ENCODE measurements at regions not wholly inside any gene's neighbourhood (a gene's known extent, or its start where the extent isn't known, plus 50 kb on each side); places are given as distances from the start of the nearest gene placed in this dataset.
A peak's percentile ranks its signal among the peaks of the same experiment; 100 is the strongest.

- no peaks in the 10 kb centered on the region for H3K27me3 ChIP-seq (ENCODE audit: insufficient read depth)
- Mint-ChIP-seq H3K9me3 (peaks cover 8% of the 10 kb centered on the region), H3K36me3 (ENCODE audit: low read depth) (peaks cover 20% of the 10 kb centered on the region), H3K4me3 (no peak overlapping the region), H3K27me3 (ENCODE audit: insufficient read depth, low read depth, poor library complexity) (peaks cover 4% of the 10 kb centered on the region), H3K27ac (peak overlapping the region; percentile 24; the same call in 1 of the 2 replicates), H3K4me1 (peaks cover 13% of the 10 kb centered on the region)
- no peaks in the 10 kb centered on the region for H3K36me3 ChIP-seq (ENCODE audit: insufficient read depth)
- H4K20me1 ChIP-seq (replicated peaks; ENCODE audit: insufficient read depth) = peaks cover 19% of the 10 kb centered on the region; the same call in 1 of the 2 replicates
- H3K4me2 ChIP-seq = no peak overlapping the region
- DNase-seq (ENCODE audit: low spot score) (no peak), ATAC-seq (no peak)
- H2AFZ ChIP-seq = no peak overlapping the region
- no peak overlapping the region for H3K4me3 ChIP-seq
- TF ChIP-seq ZNF114 (CRISPR knock-in tag; IDR thresholded peaks at IDR 0.05) (no peak), REST (IDR thresholded peaks at IDR 0.05; ENCODE audit: unreplicated experiment) (no peak), JUNB (IDR thresholded peaks at IDR 0.05; ENCODE audit: unreplicated experiment) (no peak), EZH2phosphoT487 (IDR thresholded peaks at IDR 0.05; ENCODE audit: unreplicated experiment) (no peak), CTCF (conservative IDR thresholded peaks at IDR 0.05; ENCODE audit: low read depth in 2 of 2) (no peak), EZH2 (IDR thresholded peaks at IDR 0.05; ENCODE audit: low read depth, unreplicated experiment) (no peak), POLR2AphosphoS5 (IDR thresholded peaks at IDR 0.05; ENCODE audit: low read depth) (no peak), NANOG (IDR thresholded peaks at IDR 0.05; ENCODE audit: borderline replicate concordance) (no peak), ETS1 (IDR thresholded peaks at IDR 0.05) (no peak), ZNF331 (CRISPR knock-in tag; IDR thresholded peaks at IDR 0.05; ENCODE audit: low read depth) (no peak)
- no peaks in the 10 kb centered on the region for H3K79me2 ChIP-seq (replicated peaks; ENCODE audit: insufficient read depth)
- no peak overlapping the region for H3K27ac ChIP-seq (ENCODE audit: low read depth)
- no peaks in the 10 kb centered on the region for H3F3A ChIP-seq (replicated peaks; ENCODE audit: low read depth)
- H3K4me1 ChIP-seq (ENCODE audit: insufficient read depth) = peaks cover 4% of the 10 kb centered on the region
- no peaks in the 10 kb centered on the region for H3K9me2 ChIP-seq (ENCODE audit: insufficient read depth)
These were observed 92.1 kb upstream of the GRK3 start for GRCh38 chr22:25472382-25472781.

All from GM23338 (cell line).